HL-60 (cell line): ENCODE measurements at regions not wholly inside any gene's neighbourhood (a gene's known extent, or its start where the extent isn't known, plus 50 kb on each side); places are given as distances from the start of the nearest gene placed in this dataset.

ENCODE experiments used
- CTCF ChIP-seq: IDR thresholded peaks from one replicate; pipeline ENCODE4 v1.5.1; 2011; ENCODE audit warnings: low read length, control low read depth, inconsistent platforms; ENCODE audit not compliant: insufficient read depth
- POLR2AphosphoS5 ChIP-seq: IDR thresholded peaks from 2 replicates; pipeline ENCODE4 v1.6.1; 2012; ENCODE audit warnings: low read depth
- REST ChIP-seq: IDR thresholded peaks from 2 replicates; pipeline ENCODE4 v1.6.1; 2012; ENCODE audit warnings: low read depth; ENCODE audit not compliant: insufficient replicate concordance
- SPI1 ChIP-seq: IDR thresholded peaks from 2 replicates; pipeline ENCODE4 v1.6.1; 2012; ENCODE audit warnings: low read depth, mild to moderate bottlenecking, borderline replicate concordance

GRCh38 chr16:13435873-13436474 lies 484.0 kb upstream of the ERCC4 start:
- no peak for TF ChIP-seq CTCF
- TF ChIP-seq REST, result no peak
- no peak for TF ChIP-seq POLR2AphosphoS5
- TF ChIP-seq SPI1, result no peak
